ENCODE measurements at regions not wholly inside any gene's neighbourhood (a gene's known extent, or its start where the extent isn't known, plus 50 kb on each side); places are given as distances from the start of the nearest gene placed in this dataset.

DNA sequence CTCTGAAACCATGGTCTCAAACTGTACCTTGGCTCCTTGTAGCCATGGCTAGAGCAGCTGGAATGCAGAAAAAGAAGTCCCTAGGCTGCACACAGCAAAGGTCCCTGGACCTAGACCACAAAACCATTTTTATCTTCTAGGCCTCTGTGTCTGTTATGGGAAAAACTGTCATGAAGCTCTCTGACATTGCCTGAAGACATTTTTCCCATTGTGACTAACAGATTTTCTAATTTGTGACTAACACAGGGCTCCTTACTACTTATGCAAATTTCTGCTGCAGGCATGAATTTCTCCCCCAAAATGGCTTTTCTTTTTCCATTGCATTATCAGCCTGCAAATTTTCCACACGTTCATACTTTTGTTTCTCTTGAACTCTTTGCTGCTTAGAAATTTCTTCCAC, 470.4 kb downstream of the KDM5D start:
- TF ChIP-seq, protein P1, sequence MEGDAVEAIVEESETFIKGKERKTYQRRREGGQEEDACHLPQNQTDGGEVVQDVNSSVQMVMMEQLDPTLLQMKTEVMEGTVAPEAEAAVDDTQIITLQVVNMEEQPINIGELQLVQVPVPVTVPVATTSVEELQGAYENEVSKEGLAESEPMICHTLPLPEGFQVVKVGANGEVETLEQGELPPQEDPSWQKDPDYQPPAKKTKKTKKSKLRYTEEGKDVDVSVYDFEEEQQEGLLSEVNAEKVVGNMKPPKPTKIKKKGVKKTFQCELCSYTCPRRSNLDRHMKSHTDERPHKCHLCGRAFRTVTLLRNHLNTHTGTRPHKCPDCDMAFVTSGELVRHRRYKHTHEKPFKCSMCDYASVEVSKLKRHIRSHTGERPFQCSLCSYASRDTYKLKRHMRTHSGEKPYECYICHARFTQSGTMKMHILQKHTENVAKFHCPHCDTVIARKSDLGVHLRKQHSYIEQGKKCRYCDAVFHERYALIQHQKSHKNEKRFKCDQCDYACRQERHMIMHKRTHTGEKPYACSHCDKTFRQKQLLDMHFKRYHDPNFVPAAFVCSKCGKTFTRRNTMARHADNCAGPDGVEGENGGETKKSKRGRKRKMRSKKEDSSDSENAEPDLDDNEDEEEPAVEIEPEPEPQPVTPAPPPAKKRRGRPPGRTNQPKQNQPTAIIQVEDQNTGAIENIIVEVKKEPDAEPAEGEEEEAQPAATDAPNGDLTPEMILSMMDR (IDR thresholded peaks at IDR 0.05), result no peak
- no peak for TF ChIP-seq ZFX (IDR thresholded peaks at IDR 0.05; ENCODE audit: borderline replicate concordance)
